C4-2B (cell line): ENCODE measurements at regions not wholly inside any gene's neighbourhood (a gene's known extent, or its start where the extent isn't known, plus 50 kb on each side); places are given as distances from the start of the nearest gene placed in this dataset.

Experiments used
- CTCF ChIP-seq: fragments of 450-650 bp; conservative IDR thresholded peaks from 2 replicates; pipeline ENCODE4 v1.5.1; 2017; ENCODE audit warnings: mild to moderate bottlenecking
- ZFX ChIP-seq: fragments of 450-650 bp; IDR thresholded peaks from 2 replicates; pipeline ENCODE4 v1.6.1; 2017

GRCh38 chr14:28483506-28483905 lies 283.1 kb upstream of the FOXG1 start:
- TF ChIP-seq CTCF (no peak), ZFX (no peak)
